Forelimb muscle (tissue), 1 donor: ENCODE measurements at regions not wholly inside any gene's neighbourhood (a gene's known extent, or its start where the extent isn't known, plus 50 kb on each side); places are given as distances from the start of the nearest gene placed in this dataset.
"Not testable (repeated sequence)": the region's sequence is repeated elsewhere in the genome, so short reads cannot be mapped to it uniquely, and the experiment has no call there.

Source experiments
- DNase-seq: peaks from one replicate; pipeline ENCODE4 v3.0.0-alpha.2; 2013; ENCODE audit warnings: low read depth

GRCh38 chr6:81625216-81625615 is 127.3 kb downstream of the TENT5A start:
- no peak for DNase-seq

- DNase-seq: no peak
Measured at GRCh38 chr6:81624453-81624852, 128.0 kb downstream of the TENT5A start.

- no peak for DNase-seq
Measured at GRCh38 chr6:81623106-81623759, 129.2 kb downstream of the TENT5A start.

DNA sequence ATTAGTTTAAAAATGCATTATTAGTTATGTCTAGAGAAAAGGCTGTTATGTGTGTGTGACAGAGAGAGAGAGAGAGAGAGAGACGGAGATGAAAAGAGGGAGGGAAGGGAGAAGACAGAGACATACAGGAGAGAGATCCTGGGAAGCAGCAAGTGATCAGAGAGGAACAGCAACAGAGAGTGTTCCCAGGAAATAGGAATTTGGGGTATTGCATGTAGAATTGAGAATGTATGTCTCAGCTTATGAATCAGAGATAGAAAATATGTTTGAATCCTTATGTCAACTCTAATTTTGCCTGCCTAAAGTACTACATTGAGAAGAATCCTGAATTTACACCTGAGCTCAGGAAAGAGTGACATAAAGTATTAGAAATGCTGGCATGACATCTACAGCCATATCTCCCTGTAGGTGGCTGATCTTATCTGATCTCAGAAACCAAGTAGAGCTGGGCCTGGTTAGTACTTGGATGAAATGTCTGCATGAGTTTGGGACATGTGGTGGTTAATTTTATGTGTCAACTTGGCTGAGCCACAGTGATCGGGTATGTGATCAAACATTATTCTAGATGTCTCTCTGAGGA is 130.6 kb downstream of the TENT5A start:
- DNase-seq: no peak

DNA sequence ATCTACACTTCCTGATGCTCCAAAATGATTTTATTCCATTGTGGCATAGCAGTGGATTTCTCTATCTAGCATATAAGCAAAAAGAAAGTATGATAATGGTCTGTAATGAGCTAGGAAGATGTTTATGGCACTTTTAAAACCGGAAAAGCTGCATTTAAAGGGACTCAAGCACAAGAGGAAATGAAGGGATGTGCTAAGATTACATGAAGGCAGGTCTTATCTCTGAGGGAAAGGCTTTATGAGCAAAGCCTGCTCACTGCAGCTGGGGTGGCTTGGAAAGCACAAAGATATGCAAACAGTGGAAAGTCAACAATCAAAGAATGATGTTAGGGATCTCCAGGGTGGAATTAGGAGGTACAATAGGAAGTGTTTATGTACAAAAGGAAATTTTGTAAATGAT is 138.2 kb downstream of the TENT5A start:
- DNase-seq: no peak

DNA sequence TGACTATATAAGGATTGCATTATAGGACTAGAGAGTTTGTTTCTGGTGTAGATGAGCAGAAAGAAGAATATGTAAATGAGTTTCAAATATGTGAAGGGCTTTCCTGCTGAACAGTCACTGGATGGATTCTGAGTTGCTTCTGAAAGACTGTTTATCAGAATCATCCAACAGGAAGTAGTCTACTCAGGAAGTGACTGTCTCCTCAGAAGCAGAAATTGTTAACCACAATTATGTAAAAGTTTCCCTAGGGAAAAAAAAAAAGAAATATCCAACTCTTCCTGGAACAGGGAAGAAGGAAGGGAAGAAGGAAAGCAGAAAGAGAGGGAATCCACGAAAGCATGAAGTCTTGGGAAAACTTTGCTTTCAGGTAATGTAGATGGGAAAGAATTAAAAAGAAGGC is 138.9 kb downstream of the TENT5A start:
- DNase-seq: no peak

DNA sequence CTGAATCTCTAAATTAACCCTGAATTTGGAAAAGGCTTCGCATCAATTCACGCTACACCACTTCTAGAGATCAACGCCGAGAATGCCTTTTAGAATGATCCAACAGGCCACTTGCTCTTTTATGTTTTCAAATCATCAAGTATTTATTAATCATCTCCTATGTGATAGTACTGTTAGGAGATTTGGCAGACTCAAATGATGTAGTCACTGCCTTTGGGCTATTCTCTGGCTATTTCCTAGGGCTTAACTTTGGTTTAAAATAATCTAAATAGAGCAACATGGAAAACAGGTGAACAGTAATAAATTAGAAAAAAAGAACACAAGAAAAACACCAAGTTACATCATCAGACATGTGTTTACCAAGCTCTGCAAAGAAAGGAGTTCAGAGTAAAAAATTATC is 140.3 kb downstream of the TENT5A start:
- no peak for DNase-seq

- DNase-seq: no peak
Measured at GRCh38 chr6:81609736-81610135, 142.7 kb downstream of the TENT5A start.

- no peak for DNase-seq
Measured at GRCh38 chr6:81608776-81609175, 143.7 kb downstream of the TENT5A start.

- DNase-seq: no peak
Measured at GRCh38 chr6:81606965-81607381, 145.5 kb downstream of the TENT5A start.

DNA sequence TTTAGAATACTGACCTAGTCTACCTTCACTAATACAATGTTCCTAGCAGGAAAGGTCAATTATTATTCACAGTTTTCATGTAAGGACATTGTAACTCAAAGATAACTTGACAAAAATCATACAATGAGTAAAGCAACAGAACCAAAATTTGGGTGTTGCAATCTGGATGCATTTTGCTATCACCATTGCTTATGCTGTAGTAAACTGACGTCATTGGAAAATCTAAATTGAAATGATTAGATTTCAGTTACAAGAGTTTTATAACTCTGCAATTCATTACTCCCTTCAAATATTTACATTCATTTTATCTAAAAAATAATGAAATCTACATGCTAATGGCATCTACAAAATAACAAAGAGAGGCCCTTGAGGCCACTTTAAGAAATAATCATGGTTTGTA is 147.0 kb downstream of the TENT5A start:
- no peak for DNase-seq

DNA sequence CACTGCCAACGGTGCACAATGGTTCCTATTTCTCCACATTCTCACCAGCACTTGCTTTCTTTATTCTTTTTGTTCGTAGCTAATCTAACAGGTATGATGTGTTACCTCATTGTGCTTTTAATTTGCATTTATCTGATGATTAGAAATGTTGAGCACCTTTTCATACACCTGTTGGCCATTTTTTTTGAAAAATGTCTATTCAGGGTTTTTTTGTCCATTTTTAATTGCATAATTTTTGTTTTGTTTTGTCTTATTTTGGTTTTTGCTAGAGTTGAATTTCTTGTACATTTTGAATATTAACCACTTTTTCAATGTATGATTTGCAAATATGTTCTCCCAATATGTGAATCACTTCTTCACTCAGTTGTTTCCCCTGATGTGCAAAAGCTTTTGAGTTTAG is 150.6 kb downstream of the TENT5A start:
- DNase-seq: no peak

GRCh38 chr6:81600488-81600887 is 152.0 kb downstream of the TENT5A start:
- DNase-seq: not testable (repeated sequence)

DNA sequence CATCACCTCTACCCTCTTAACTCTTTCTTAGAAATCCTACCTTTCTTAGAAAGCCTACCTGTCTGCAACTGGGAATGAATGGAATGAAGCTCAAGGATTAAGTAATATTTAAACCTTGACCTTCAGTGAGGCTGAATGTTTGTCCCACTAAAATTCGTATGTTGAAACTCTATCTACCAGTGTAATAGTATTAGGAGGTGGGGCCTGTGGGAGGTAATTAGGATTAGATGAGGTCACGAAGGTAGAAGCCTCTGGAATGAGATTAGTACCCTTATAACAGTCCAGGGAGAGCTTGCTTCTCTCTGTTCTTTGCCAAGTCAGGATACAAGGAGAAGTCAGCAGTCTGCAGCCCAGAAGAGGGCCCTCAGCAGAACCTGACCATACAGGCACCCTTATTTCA is 158.0 kb downstream of the TENT5A start:
- DNase-seq: no peak

DNA sequence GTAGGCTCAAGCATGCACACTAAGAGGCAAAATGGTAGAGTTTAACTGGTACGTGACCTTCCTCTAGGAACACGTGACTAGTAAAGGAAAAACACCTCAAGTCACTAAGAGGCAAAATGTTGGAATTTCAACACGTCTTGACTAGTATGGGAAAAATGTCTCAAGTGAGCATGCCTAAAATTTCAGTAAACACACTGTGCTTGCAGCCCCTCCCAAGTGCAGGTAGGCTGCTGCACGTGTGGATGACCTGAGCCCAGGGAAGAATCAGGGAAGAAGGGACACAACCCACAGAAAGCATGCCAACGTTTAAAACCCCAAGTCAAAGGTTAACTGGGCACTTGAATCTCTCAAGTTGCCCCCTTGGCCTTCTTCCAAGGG is 162.2 kb downstream of the TENT5A start:
- DNase-seq: no peak

- no peak for DNase-seq
Measured at GRCh38 chr6:81589465-81590313, 162.8 kb downstream of the TENT5A start.

- DNase-seq: not testable (repeated sequence)
Measured at GRCh38 chr6:81585686-81586085, 166.8 kb downstream of the TENT5A start.

GRCh38 chr6:81584156-81584555 is 168.3 kb downstream of the TENT5A start:
- DNase-seq: not testable (repeated sequence)

DNA sequence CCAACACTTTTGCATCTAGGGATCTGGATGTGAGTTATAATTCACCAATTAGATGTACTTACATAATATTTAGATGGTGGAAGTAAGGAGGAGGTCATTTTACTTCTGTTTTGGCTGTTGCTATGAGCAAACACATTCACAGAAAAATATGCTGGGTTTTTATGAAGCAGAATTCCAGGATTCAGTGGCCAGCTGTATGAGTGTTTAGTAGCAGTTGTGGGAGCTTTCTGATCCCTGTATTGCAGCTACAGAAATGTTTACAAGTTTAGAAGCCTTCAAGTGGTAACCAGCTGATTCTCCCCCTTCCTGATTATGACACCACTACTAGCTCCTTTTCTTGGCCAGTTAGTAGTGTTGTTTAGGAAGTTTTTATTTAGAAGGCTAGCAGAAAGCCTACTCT is 177.0 kb downstream of the TENT5A start:
- DNase-seq: no peak

DNA sequence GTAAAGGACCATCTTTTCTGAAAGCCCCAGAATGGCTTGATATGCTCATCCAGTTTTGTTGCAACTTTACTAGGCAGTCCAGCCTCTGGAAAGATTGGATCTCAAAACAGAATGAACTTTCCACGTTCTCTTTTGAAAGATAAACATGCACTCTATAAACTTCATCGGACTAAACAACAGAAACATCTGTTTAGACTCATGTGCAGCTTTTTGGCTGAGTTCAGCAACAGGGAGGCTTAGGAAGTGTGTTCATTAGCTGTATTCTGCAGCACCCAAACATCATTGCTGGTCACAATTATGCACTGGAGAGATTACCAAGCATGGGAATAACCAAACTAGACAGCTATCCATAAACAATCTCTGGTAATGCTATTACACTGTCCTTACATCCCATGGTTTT is 180.5 kb downstream of the TENT5A start:
- no peak for DNase-seq

DNA sequence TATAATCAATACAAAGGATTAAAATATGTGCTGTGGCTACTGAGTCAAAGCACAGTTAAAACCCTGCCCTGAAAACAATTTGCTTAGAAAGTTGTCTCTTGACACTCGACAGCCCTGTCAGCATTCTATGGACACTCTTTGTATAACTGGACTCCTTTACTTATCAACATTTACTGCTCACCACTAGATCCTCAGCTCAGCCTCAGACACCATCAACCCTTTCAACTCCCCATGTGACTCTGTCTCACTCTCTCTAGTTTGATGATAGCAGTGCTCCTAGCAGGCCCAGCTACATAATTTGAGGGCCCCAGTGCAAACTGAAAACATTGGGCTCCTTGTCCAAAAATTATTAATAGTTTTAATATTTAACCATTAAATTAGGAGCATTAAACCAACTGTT is 181.8 kb downstream of the TENT5A start:
- no peak for DNase-seq

DNA sequence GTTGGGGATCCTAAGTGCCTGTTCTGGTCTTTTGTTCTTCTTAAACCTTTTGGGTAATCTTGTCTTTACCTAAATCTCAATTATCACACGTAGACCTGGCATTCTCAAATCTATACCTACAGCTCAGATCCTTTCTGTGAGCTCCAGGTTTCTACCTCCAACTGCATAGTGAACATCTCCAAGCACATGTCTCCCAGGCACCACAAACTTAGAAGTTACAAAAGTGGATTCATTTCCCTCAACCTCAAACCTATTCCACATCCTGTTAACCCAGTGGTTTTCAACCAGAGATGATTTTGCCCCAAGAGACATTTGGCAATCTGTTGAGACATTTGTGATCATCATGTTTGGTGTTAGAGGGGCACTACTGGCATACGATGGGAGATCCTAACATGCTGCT is 183.5 kb downstream of the TENT5A start:
- no peak for DNase-seq

- DNase-seq: no peak
Measured at GRCh38 chr6:81565071-81565470, 187.4 kb downstream of the TENT5A start.
